HG03159 (cell line): ENCODE measurements at regions not wholly inside any gene's neighbourhood (a gene's known extent, or its start where the extent isn't known, plus 50 kb on each side); places are given as distances from the start of the nearest gene placed in this dataset.

Source experiments
- ATAC-seq: cut with Tn5 transposase; IDR thresholded peaks from one replicate; pipeline ENCODE4 v1.9.1; 2021; ENCODE audit warnings: mild to moderate bottlenecking, moderate library complexity; ENCODE audit not compliant: unreplicated experiment

DNA sequence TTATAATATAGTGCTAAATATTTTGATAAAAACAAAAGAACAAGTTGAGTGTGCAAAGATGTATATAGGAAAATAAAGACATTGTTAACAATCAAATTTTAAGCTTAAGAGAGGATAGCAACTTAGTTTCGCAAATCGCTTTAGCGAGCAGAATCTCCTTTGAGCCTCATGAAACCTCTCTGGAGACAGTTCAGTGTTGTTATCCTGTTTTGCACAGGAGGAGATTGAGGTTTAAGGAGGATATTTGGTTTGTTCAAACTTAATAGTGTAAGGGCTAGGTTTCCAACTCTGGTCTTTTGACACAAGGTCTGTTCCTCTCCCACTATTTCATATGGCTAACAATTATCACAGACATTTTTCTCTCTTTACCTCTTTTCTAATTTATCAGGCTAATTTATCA is 1848.5 kb upstream of the TENM3 start:
- no peak for ATAC-seq

DNA sequence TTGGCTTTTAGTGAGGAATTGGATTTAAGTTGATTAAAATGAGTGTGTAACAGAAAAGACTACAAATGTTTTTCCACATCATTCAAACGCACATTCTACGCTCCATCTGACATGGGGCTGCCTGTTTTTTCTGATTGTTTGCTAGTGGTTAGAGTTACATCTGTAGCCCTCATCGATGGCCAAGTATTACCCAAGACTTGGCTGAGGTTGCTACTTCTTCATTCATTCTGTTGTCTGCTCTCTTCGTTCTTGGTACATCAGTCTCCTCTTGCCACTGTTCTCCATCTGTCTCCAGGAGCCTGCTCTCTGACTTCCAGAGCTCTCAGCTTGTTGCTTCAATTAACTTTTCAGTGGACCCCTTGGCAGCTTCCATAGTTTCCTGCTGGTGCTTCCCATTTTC is 1844.6 kb upstream of the TENM3 start:
- no peak for ATAC-seq

DNA sequence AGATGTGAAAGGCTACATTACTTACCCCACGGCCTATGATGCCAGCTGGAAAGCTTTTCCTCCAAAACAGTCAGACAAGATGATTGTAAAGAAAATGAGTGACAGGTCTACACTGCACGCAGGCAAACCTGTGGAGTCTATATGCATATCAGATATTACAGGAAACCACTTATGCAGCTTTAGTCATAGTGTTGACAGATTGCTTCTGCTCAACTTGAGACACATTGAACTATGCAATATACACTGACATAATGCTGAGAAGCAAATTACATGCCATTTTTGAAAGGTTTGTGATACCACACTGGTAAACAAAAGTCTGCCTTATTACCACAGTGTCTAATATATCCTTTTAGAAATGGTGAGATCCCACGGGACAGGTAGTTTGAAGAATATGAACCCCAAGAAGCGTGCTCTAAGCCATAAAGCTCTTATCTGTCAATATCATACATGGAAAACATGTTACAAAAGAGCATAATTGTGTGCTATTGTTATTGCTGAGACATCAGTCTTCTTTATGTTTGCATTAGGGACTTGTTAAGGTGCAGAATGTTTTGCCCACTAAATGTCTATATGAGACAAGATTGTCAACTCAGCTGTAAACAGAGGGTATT is 1835.8 kb upstream of the TENM3 start:
- no peak for ATAC-seq

DNA sequence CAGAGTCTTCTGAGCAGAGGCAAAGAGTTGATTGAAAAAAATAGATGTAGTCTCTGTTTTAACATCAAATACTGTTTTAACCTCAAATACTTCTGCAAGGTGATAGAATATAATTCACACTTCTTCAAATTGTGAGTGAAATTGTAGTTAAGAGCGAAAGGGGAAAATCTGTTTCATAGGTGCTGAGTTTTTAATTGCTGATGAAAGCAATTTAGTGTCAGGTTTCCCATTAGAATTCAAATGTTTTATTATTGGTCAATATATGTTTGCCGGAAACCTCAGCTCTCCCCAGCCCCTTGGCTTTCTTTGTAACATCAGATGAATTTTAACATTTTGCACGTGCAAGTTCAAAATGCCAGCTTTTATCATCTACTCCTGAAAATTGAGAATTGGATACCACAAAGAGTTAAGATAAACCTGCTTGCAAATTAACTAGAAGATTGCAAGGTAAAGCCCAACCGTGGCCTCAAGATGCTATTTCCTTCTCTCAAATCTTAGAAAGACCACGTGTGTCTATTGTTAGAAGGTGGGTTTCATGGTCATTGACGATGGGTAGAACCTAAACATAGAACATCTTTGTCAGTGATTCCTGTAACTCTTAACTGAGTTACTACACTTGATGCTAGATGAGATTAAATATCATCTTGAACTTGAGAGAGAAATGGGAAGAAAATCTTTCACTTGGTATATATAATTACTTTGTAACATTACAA is 1824.2 kb upstream of the TENM3 start:
- ATAC-seq = no peak

DNA sequence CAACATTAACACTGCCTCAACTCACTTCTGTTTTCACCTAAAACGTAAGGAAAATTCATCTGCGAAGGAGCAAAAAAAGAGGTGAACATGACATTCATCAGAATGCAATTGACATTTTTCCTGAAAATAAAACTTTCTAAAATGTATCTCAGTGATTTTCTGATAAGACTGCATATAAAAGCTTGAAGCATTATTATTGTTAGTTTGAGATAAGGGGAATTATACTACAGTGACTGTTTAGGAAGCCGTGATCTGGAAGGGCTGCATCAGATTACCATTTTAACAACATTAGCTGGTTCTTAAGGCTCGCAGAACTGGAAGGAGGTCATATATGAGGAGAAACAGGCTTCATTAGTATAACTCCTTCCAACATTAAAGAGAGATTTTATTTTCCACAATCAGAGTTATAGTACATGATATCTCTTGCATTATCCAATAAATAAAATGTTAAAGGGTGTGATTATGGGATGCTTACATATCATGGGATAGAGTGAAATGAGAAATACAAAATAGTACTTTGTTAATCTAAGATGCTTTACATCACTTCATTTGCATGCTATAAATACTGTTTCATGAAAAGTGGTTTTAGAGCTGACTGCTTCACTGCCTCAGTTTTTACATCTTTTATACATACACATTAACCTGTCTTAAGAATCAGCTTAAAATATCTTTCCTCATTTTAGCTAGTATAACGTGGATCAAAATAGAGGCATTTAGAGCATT is 1820.1 kb upstream of the TENM3 start:
- no peak for ATAC-seq

DNA sequence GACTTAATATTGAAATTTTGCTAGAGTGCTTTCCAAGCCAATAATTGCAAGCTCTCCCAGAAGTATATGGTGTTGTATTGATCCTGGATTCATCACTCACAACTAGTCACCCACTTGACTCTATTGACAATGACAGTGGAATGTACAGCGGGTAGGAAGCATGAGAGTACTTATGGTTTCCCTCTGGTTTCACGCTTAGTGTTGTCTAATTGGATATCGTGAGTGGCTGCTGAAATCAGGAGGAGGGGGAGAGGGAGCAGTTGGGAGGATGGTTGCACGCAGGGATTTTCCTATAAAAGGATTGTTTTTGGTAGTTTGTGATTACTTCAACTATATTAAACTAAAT is 1819.5 kb upstream of the TENM3 start:
- no peak for ATAC-seq

DNA sequence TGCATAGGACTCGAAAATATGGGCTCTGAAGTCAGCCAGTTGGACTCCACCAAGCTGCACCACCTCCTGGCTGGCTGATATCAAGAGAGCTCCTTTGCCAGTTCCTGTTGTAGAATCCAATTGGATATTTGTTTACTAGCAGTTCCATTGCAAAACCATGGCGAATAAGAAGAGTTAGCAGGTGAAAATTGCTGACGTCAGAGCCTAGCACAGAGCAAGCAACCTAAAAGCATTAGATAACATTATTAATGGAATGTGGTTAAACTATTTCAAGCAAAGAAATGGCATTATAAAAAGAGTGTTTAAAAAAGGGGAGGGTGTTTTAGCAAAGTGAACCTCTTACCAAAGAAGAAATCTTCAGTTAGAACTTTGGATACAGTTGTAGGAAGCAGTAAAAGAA is 1816.3 kb upstream of the TENM3 start:
- ATAC-seq = no peak

DNA sequence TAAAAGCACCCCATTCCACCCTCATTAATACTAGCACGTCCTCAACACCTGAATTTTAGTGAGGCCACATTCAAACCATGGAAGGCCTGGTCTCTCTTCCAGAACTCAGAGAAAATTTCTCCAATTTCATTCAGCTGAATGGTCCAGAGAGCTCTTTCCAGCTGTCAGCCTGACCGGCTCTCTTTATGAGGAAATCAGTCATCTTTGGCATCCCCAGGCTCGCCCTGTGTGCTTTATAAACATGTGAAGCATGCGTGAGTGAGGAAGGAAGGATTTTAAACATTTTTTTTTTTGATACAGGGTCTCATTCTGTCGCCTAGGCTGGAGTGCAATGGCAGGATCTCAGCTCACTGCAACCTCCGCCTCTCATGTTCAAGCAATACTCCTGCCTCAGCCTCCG is 1812.9 kb upstream of the TENM3 start:
- no peak for ATAC-seq

DNA sequence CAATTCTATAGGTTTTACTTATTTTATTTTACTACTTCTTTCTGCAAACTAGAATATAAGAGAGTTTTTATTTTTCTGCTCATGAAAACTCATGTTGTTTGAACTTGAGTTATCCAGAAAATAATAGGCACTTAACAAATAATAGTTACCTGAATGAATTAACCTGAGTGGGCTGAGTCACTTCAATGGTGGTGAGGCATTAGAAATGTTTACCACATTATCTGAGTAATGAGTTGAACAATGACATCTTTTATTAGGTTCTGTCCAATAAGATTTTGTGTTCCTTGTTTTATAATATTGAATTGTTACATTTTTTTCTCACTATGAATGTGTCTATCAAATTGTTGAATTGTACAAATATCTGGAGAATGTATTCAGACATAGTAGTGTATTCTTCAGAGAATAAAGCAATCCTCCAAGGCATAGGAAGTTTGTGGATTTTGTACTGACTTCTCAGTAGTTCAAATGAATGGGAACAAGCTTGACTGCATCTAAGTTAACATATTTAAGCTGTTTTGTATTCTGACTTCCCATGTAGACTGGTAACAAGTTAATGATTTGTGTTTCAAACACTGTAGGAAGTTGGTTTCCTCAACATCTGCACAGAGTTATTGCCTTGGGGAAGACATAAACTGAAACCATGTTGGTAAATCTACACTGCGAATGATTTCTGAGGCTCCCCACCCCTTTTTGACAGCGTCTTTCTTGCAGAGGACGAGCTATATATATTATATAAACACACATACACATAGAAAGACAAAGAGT is 1808.9 kb upstream of the TENM3 start:
- ATAC-seq = peak; percentile 85

DNA sequence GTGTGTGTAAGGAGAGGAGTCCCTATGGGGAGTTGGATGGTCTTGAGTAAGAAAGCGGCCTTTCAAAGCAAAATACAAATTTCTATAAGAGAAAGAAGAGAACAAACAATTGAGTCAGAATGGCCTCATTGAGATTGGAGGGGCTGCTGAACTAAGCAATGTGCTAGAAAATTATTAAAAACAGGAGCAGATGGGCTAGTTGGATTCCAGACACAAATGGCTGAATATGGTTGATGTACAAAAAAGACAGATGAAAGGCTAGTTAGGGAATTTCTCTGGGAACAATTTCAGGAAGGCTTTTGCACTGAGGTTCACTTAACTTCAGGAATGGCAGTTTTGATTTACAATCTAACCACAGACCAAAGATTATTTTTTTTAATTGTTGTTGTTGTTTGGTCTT is 1806.8 kb upstream of the TENM3 start:
- ATAC-seq = no peak

DNA sequence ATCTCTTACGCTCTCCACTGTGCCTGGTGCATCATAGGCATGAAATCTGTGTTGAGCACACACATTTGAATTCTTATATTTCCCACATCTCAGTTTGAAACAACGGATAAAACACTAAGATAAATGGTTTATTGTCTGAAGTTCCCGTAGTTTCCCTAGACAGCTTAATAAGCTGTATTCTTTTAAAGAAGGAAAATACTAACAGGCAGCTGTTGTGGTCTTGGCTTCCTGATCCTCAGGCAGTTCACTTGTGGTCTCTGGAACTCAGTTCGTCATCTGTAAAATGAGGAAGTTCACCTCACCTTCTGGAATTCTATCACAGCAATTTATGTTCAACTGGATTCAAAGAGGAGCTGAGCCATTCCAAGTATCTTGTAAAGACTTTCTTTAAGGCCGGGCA is 1805.6 kb upstream of the TENM3 start:
- no peak for ATAC-seq

DNA sequence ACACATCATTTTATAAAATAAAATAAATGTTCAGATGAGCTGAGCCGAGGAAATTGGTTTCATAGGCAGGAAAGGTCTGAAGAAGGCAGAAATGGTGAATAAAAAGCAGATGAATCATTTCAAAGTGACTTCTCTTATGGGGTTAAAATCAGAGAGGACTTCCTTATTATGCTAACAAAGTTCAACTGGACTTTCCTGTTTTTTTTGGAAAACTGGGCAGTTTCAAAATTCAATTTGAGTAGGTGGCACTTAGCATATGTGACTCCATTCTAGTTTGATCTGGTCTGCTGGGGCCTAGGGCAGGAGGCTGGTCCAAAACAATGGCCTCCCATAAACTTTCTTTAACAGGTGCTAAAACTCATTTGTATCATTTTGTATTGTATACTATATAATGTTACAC is 1794.9 kb upstream of the TENM3 start:
- ATAC-seq = no peak

DNA sequence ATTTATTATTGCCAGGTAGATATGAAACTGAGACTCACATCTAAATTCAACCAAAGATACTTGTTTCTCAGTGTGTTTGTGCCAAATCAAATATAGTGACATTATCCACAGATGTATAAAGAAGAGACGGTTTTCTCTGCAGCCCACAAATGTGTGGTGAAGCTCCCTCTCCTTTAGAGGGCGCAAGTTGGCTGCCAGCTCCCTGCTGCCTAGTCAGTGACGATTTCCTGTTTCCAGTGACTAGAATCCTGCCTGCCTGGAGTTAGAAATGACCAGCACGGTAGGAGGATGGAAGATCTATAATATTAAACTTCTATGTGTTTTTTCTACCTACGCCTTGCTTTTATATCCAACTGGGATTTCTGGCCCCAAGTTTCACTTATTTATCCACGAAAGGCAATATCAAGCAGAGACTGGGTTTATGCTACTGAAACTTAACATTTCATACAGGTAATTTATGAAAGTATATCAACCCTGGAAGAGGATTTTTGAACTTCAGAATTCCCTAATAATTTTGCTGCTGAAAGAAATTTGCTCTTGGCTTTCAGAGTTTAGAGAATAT is 1793.7 kb upstream of the TENM3 start:
- ATAC-seq = peak; percentile 86

DNA sequence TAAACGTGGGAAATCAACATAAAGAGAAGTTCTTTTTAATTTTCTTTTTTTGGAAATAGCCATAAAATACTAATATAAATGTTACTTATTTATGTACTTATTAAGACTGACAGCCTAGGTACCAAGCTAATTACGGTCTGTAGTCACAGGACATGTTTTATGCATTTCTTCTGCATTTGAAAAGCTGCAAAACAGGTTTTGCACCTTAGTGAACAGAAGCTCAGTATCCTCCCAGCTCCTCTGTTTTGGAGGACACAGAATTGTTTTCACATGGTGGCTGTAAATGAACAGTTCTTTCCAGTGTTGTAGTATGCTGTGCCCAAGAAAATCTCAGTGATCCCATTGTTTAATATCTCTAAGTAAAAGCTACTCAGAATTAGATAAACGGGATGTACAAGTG is 1788.0 kb upstream of the TENM3 start:
- no peak for ATAC-seq

DNA sequence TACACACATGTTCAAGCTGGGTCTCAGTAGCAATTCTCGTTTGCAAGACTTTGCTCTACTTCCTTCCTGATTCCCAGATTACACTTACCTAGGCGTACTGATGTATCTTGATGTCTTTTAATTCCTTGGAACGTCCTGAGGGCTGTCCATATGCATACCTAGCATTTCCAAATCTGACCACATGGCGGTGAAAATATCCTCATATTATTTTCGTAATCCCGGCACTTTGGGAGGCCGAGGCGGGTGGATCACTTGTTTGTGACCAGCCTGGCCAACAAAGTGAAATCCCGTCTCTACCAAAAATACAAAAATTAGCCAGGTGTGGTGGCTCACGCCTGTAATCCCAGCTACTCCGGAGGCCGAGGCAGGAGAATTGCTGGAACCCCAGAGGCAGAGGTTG is 1786.3 kb upstream of the TENM3 start:
- no peak for ATAC-seq

DNA sequence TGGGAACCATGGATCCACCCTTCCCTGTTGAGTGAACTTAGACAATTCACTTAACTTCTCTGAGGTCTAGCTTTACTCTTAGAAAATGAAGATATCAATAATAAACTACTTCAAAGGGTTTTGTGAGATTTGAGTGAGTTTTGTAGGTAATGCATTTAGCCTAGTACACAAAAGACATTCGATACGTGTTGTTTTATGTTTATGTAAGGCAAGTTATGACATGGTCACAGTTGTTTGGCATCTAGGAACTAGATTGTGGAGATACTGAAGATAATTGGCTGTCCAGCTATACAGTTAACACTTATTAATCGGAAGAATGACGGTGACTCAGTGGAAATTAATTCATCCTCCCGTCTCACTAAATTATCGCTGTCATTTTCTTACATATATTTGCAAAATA is 1781.1 kb upstream of the TENM3 start:
- no peak for ATAC-seq

DNA sequence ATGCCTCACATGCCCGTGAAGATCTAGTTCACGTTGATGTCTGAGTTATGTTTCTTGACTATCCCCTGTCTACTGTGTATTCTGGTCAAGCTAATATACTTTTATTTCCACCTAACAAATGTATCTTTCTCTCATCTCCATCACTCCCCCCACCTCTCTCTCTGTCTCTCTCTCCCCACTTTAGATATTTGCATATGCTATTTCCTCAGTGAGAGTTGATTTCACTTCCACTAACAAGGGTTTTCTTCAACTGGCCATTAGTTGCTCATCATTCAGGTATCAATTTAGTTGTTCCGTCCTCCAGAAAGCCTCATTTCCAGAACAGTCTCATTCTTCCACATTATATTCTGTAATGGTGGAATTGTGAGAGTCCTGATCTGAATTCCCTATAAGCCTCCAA is 1777.8 kb upstream of the TENM3 start:
- no peak for ATAC-seq

DNA sequence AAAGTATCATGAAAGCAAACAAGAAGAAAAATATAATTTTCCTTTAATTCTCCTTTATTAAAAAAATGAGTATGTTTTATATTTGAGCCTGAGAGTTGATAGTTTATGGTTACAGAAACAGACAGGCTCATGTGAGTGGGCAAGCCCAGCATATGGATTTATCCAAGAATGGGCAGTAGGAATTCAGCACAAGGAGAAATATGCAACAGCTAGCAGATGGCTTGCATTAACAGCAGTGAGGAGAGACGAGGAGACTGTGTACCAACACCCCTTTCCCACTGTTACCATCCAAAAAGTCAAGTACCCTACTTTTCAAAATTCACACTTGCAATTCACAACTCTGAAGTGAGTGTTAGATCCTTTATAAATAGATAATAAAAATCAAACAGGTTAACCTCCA is 1760.2 kb upstream of the TENM3 start:
- no peak for ATAC-seq

DNA sequence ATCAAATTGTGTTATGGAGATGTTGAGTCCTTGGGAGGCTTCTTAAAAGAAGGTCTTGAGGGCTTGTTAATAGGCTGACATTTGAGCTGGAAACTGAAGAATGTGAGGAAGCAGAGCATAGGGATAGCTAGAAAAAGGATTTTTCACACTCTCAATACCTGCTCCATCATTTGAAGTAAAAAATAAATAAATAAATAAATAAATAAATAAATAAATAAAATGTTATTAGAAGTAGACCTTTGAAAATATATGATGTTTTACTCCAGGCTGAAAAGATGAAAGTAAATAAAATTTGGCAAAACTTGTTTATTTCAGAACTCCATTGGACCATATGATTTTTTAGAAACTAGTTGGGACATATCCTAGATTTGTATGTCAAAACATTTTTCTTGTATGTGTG is 1757.8 kb upstream of the TENM3 start:
- no peak for ATAC-seq

DNA sequence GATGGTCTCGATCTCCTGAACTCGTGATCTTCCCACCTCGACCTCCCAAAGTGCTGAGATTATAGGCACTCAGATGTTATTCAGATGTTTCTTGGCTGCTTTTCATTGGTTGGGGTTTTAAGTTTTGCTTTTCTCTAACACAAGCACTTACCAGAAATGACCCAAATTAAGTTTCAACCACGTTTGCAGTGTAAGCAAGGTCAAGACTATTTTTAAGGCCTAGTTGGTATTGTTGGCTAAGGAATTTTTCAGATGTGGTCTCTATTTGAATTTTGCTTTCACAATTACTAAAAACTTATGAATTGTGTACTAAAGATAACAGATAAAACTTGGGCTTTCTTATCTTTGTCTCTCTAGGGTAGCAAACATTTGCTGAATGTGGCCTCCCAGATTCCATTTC is 1756.9 kb upstream of the TENM3 start:
- ATAC-seq = no peak

DNA sequence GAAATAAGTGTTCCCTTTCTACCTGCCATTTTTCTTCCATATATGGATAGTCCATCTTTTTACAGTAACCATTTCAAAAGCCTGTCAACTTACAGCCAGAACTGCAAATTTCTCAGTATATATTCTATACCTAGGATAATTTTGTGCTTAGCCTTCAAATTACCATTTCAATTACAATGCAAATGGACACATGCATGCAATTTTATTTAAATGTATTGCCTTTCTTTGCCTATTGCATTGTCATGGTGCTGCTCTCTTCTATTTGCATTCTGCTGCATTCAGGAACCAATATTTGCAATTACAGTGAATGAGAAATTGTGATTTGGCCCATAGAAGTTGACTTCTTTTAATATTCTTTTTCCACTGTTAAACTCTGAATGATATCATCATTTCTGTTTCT is 1753.4 kb upstream of the TENM3 start:
- ATAC-seq = no peak
